IPS DF 6.9 (cell line): ENCODE measurements at regions not wholly inside any gene's neighbourhood (a gene's known extent, or its start where the extent isn't known, plus 50 kb on each side); places are given as distances from the start of the nearest gene placed in this dataset.
A peak's percentile ranks its signal among the peaks of the same experiment; 100 is the strongest.
"Not testable (repeated sequence)": the region's sequence is repeated elsewhere in the genome, so short reads cannot be mapped to it uniquely, and the experiment has no call there.

ENCODE experiments used
- DNase-seq: peaks from one replicate; pipeline ENCODE4 v3.0.0-alpha.2; 2013; ENCODE audit warnings: low read depth, low spot score
- H3K27ac ChIP-seq: one replicate; pipeline ENCODE4 v1.5.1; 2013; ENCODE audit warnings: low read length, control low read depth
- H3K27me3 ChIP-seq: 2 replicates; pipeline ENCODE4 v1.6.1; 2013; ENCODE audit warnings: mild to moderate bottlenecking, low read length; ENCODE audit not compliant: control insufficient read depth, insufficient read depth
- H3K36me3 ChIP-seq: 2 replicates; pipeline ENCODE4 v1.6.1; 2013; ENCODE audit warnings: low read length; ENCODE audit not compliant: control insufficient read depth, insufficient read depth
- H3K4me1 ChIP-seq: 2 replicates; pipeline ENCODE4 v1.6.1; 2013; ENCODE audit warnings: low read length; ENCODE audit not compliant: control insufficient read depth, insufficient read depth
- H3K4me3 ChIP-seq: 2 replicates; pipeline ENCODE4 v1.5.1; 2013; ENCODE audit warnings: mild to moderate bottlenecking, low read length
- H3K9me3 ChIP-seq: 2 replicates; pipeline ENCODE4 v1.6.1; 2013; ENCODE audit warnings: low read length, inconsistent platforms; ENCODE audit not compliant: control insufficient read depth, insufficient read depth
- WGBS: extraction: QIAGEN DNeasy Blood & Tissue Kit; methylation state at CpG from one replicate; pipeline ENCODE4 v1.1.7; 2013; ENCODE audit warnings: mixed read lengths, missing lambda C conversion rate; ENCODE audit not compliant: insufficient read length, insufficient coverage; 5-methylcytosine and 5-hydroxymethylcytosine counted together

DNA sequence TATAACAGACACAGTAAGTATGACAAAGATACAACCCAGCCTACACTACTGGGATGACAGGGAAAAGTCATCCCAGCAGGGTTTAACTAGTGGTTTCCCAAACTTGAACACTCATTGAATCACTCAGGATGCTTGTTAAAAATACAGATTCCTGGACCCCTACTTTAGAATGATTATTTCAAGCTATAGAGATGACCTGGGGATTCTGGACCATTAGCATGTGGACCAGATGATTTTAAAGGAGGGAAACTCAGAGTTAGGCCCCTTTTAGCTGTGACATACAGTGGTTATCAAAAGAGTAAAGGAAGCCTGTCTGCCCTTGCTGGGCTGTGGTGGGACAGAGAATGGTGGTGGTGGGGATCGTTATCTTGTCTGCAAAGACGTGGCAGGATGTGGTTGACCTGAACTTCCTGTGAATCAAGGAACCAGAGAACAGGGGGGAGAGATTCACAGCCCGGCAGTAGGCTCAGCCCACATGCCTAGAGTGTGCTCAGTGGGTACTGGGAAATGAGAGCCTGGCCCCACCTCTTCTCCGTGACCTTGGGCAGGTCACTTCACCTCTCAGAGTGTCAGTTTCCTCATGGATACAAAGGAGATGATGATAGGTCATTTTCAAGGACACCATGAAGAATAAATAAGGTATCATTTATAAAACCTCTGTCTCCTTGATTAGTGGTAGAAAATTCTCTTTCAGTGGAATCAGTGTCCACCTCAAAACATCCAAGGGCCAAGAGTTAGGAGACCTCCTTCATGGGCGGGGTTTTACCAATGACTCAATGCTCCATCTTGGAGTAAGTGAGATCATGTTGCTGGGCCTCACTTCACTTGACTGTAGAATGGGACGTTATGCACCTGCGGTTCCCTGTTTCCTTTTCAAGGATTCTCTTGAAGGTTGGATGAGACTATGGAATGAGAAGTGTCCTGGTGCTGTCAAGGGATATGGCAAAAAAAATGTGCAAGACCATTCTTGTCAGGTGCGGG is 306.5 kb downstream of the RPLP1 start:
- Histone ChIP-seq H3K4me1 (peaks cover 1% of the 10 kb centered on the region; the same call in 1 of the 2 replicates), H3K27ac (no peak overlapping the region), H3K27me3 (no peaks in the 10 kb centered on the region), H3K4me3 (no peak overlapping the region), H3K36me3 (no peaks in the 10 kb centered on the region), H3K9me3 (no peaks in the 10 kb centered on the region)
- no peak for DNase-seq
- no CpG with 5 or more reads among the region's 8 CpGs for WGBS

DNA sequence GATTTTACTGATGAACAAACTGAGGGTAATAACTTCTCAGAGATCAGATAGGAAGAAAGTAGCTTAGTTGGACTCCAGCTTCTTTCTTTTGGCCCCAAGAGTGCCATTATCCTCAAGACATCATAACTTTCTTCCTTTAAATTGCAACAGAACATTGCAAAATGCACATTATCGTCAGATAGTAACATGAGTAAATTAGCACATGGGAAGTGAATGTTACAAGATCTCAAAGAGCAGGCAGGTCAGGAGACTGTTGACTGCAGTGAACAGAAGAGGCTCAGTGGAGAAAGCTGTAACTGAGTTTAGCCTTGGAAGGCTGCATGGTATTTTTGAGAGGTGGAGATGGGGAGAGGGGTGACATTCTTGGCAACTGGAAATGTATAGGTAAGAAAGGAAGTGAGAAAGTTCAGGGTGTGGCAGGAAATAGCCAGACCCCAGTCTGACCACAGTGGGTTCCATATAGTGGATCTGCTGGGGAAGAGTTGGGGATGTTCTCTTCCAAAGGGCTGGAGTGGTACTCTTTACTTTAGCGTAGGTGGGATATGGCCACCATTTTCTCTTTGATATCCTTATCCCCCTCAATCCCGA is 307.7 kb downstream of the RPLP1 start:
- Histone ChIP-seq H3K27me3 (no peaks in the 10 kb centered on the region), H3K4me3 (no peak overlapping the region), H3K27ac (no peak overlapping the region), H3K36me3 (no peaks in the 10 kb centered on the region), H3K4me1 (peaks cover 1% of the 10 kb centered on the region; the same call in 1 of the 2 replicates), H3K9me3 (no peaks in the 10 kb centered on the region)
- WGBS = no CpG with 5 or more reads among the region's 3 CpGs
- DNase-seq = no peak

DNA sequence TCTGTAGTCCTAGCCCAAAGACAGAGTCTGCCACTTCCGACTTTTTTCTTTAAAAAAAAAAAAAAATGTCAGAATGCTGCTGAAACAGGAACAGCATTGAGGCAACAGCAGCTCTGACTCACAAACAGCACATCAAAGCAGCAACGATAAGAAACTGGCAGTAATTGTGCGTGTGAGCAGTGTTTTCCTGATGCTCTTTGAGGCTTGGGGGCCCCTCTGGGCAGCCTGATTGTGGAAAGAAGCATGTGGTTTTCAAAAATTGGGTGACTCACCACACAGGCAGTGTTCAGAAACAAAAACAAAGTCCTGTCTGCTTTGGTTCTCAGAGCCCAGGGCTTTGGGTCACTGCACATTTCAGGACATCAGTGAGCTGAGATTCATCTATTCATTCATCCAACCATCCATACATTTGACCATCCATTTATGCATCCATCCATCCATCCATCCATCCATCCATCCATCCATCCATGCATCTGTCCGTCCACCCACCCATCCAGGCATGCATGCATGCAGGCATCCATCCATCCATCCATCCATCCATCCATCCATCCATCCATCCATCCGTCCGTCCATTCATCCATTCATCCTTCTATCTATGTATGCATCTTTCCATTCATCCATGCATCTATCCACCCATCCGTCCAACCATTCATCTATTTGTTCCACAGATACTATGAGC is 308.4 kb downstream of the RPLP1 start:
- Histone ChIP-seq H3K4me1 (peaks cover 1% of the 10 kb centered on the region; the same call in 1 of the 2 replicates), H3K9me3 (no peaks in the 10 kb centered on the region), H3K4me3 (no peak overlapping the region), H3K27me3 (no peaks in the 10 kb centered on the region), H3K36me3 (no peaks in the 10 kb centered on the region), H3K27ac (no peak overlapping the region)
- WGBS = no CpG with 5 or more reads among the region's 7 CpGs
- DNase-seq = no peak

DNA sequence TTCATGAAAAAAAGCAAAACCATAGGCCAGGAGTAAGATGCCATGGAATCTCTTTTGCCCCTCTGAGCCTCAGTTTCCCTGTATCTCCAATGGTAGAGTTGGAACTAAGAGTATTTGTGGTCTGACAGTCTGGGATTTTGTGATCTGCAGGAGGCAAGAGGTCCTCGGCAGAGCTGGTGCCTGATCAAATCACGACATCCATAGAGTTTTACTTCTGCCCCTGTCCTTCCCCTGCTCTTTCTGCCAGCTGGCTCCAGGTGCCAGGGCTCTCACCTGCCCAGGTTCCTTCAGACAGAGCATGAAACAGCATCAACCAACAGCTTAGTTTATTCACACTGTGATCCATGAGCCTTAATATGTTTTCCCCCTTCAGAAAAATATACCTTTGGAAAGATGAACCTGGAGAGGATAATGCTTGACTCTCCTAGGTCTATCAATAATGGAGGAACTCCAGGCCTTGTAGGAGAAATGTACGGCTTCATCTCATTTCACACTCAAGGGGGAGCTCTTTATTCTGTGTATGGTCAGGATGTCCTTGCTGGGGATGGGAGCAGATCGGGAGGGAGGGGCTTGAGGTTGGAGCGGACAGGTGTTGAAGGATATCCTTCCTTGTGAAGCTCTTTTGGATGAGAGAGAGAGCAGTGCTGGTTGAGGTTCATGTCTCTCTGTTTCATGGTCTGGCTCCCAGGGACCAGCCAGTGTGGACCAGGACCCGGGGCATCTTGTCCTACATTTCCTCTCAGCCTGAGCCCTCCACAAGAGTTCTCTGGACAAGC is 309.9 kb downstream of the RPLP1 start:
- Histone ChIP-seq H3K27ac (no peak overlapping the region), H3K4me3 (no peak overlapping the region), H3K27me3 (no peaks in the 10 kb centered on the region), H3K36me3 (no peaks in the 10 kb centered on the region), H3K4me1 (peaks cover 1% of the 10 kb centered on the region; the same call in 1 of the 2 replicates), H3K9me3 (no peaks in the 10 kb centered on the region)
- peak; percentile 37 for DNase-seq
- no CpG with 5 or more reads among the region's 6 CpGs for WGBS

DNA sequence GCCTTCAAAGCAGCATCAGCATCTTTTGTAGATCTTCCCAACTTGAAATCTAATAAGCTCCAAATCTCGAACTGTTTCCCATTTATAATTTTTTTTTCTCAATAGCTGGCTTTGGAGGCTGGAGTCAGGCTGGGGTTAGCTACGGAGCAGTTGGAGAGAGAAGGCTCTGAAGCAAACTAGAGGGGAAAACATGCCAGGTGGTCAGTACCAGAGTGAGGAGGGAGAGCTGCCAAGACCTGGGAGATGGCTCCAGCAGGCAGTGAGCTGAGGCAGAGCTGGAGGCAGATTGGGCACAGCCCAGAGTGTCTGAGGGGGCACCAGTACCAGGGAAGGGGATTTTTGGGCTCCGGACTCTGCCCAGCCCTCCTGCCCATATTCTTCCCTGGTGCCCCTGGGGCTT is 311.2 kb downstream of the RPLP1 start:
- H3K36me3 ChIP-seq = no peaks in the 10 kb centered on the region
- H3K4me3 ChIP-seq = no peak overlapping the region
- WGBS = no CpG with 5 or more reads among the region's 3 CpGs
- H3K27me3 ChIP-seq = no peaks in the 10 kb centered on the region
- H3K27ac ChIP-seq = no peak overlapping the region
- peaks cover 1% of the 10 kb centered on the region; the same call in 1 of the 2 replicates for H3K4me1 ChIP-seq
- no peaks in the 10 kb centered on the region for H3K9me3 ChIP-seq
- no peak for DNase-seq

DNA sequence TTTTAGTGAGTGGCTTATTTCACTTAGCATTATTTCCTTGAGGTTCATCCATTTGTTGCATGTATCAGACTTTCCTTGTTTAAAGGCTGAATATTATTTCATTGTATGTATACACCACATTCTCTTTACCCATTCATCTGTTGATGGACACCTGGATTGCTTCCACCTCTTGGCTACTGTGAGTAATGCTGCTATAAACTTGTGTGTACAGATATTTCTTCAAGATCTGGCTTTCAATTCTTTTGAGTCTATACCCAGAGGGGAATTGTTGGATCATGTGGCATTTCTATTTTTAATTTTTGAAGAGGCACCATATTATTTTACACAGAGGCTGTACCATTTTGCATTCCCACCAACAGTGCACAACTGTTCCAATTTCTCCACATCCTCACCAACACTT is 313.5 kb downstream of the RPLP1 start:
- H3K9me3 ChIP-seq = no peaks in the 10 kb centered on the region
- H3K4me3 ChIP-seq = no peak overlapping the region
- no peaks in the 10 kb centered on the region for H3K36me3 ChIP-seq
- H3K4me1 ChIP-seq = peaks cover 1% of the 10 kb centered on the region; the same call in 1 of the 2 replicates
- no peaks in the 10 kb centered on the region for H3K27me3 ChIP-seq
- DNase-seq = no peak
- H3K27ac ChIP-seq = no peak overlapping the region

DNA sequence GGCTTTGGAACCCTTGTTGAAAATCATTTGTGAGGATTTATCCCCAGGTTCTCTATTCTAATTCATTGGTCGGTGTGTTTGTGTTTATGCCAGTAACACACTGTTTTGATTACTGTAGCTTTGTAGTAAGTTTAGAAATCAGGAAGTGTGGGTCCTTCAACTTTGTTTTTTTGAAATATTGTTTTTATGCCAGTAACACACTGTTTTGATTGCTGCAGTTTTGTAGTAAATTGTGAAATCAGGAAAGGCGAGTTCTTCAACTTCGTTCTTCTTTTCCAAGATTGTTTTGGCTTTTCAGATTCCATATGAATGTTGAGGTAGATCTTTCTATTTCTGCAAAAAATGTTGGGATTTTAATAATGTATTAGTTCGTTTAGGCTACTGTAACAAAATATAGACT is 314.6 kb downstream of the RPLP1 start:
- WGBS = no CpG with 5 or more reads among the region's 4 CpGs
- Histone ChIP-seq H3K36me3 (no peaks in the 10 kb centered on the region), H3K27ac (no peak overlapping the region), H3K4me3 (no peak overlapping the region), H3K9me3 (no peaks in the 10 kb centered on the region), H3K4me1 (peaks cover 1% of the 10 kb centered on the region; the same call in 1 of the 2 replicates), H3K27me3 (no peaks in the 10 kb centered on the region)
- no peak for DNase-seq

DNA sequence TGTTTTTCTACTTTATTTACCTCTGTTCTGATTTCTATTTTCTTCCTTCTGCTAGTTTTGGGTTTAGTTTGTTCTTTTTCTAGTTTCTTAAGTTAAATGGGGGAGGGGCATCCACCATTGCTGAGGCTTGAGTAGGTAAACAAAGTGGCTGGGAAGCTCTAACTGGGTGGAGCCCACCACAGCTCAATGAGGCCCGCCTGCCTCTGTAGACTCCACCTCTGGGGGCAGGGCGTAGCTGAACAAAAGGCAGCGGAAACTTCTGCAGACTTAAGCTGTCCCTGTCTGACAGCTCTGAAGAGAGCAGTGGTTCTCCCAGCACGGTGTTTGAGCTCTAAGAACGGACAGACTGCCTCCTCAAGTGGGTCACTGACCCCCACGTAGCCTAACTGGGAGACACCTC is 316.7 kb downstream of the RPLP1 start:
- not testable (repeated sequence) for H3K4me3 ChIP-seq, H3K27me3 ChIP-seq, DNase-seq, H3K4me1 ChIP-seq, H3K27ac ChIP-seq, H3K9me3 ChIP-seq, H3K36me3 ChIP-seq
- WGBS = no CpG with 5 or more reads among the region's 6 CpGs

DNA sequence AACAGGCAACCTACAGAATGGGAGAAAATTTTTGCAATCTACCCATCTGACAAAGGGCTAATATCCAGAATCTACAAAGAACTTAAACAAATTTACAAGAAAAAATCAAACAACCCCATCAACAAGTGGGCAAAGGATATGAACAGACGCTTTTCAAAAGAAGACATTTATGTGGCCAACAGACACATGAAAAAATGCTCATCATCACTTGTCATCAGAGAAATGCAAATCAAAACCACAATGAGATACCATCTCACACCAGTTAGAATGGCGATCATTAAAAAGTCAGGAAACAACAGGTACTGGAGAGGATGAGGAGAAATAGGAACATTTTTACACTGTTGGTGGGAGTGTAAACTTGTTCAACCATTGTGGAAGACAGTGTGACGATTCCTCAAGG is 321.6 kb downstream of the RPLP1 start:
- not testable (repeated sequence) for H3K27me3 ChIP-seq, DNase-seq, H3K4me1 ChIP-seq, H3K9me3 ChIP-seq, H3K36me3 ChIP-seq, H3K27ac ChIP-seq, H3K4me3 ChIP-seq
- WGBS = no CpG with 5 or more reads among the region's 3 CpGs

DNA sequence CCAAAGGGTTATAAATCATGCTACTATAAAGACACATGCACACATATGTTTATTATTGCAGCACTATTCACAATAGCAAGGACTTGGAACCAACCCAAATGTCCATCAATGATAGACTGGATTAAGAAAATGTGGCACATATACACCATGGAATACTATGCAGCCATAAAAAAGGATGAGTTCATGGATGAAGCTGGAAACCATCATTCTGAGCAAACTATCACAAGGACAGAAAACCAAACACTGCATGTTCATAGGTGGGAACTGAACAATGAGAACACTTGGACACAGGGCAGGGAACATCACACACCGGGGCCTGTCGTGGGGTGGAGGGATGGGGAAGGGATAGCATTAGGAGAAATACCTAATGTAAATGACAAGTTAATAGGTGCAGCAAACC is 322.1 kb downstream of the RPLP1 start:
- not testable (repeated sequence) for H3K9me3 ChIP-seq, H3K4me3 ChIP-seq, H3K4me1 ChIP-seq, H3K27me3 ChIP-seq, DNase-seq, H3K36me3 ChIP-seq, H3K27ac ChIP-seq
- WGBS = no CpG with 5 or more reads among the region's 2 CpGs
